Keratinocyte (primary cell): ENCODE measurements at regions not wholly inside any gene's neighbourhood (a gene's known extent, or its start where the extent isn't known, plus 50 kb on each side); places are given as distances from the start of the nearest gene placed in this dataset.

Source experiments
- CTCF ChIP-seq, 3 experiments: IDR thresholded peaks in 1 of 3; conservative IDR thresholded peaks in 1 of 3; optimal IDR thresholded peaks in 1 of 3; 2 replicates in 2 of 3; 3 replicates in 1 of 3; pipeline versions ENCODE3 to v1.5.1; 2011; ENCODE audit warnings: low read length in 3 of 3, mild to moderate bottlenecking in 3 of 3, moderate library complexity in 2 of 3, control low read depth in 1 of 3, inconsistent platforms in 1 of 3; ENCODE audit not compliant: insufficient read depth in 2 of 3; ENCODE audit errors: extremely low read depth in 1 of 3
- EZH2 ChIP-seq: IDR thresholded peaks from one replicate; pipeline ENCODE4 v1.6.1; 2012; ENCODE audit warnings: inconsistent platforms, mild to moderate bottlenecking, low read length, moderate library complexity

DNA sequence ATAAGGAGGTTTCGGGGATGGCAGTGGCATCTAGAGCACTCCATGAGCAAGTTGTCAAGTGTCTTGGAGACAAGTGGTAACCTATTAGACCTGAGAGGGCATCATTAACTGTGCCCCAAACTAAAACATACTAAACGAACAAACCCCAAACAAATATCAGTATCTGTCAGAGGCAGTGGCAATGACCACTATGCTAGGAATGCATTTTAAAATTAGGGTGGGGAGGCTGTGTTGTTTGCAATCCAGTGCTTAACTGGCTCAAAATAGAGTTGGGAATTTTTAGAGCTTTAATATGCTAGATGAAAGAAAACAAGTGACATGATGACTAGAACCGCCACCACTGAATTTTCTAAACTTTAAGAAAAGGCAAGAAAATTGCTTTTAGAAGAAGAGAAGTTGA lies 51.8 kb upstream of the TPRG1 start:
- TF ChIP-seq CTCF (optimal IDR thresholded peaks at IDR 0.05 in 1 of 3, IDR thresholded peaks at IDR 0.05 in 1 of 3, conservative IDR thresholded peaks at IDR 0.05 in 1 of 3; ENCODE audit: extremely low read depth in 1 of 3, insufficient read depth in 2 of 3, low read length in 3 of 3), result no peak
- TF ChIP-seq EZH2, result no peak
